ENCODE measurements at regions not wholly inside any gene's neighbourhood (a gene's known extent, or its start where the extent isn't known, plus 50 kb on each side); places are given as distances from the start of the nearest gene placed in this dataset.

GRCh38 chr19:33982706-33983105, 186.0 kb downstream of the KCTD15 start:
- POLR2A ChIA-PET = no interaction called here
- no peak for TF ChIP-seq CTCF (IDR thresholded peaks at IDR 0.05; ENCODE audit: control extremely low read depth, extremely low read depth, low read depth, missing control alignments)
- no peak for DNase-seq (ENCODE audit: extremely low spot score)
- CTCF ChIA-PET = no interaction called here

- ChIA-PET POLR2A (no interaction called here), CTCF (interaction anchor here (1.0 kb wide), 1 partner anchor 17 kb away, joined by 3 read pairs; no protein-coding TSS in a partner anchor)
- TF ChIP-seq CTCF (IDR thresholded peaks at IDR 0.05; ENCODE audit: control extremely low read depth, extremely low read depth, low read depth, missing control alignments) = no peak
- no peak for DNase-seq (ENCODE audit: extremely low spot score)
Observed at GRCh38 chr19:33988601-33989000, 183.7 kb upstream of the LSM14A start.

GRCh38 chr19:33997690-33998089, 174.6 kb upstream of the LSM14A start:
- POLR2A ChIA-PET = no interaction called here
- CTCF ChIA-PET = interaction anchor here (0.9 to 1.5 kb wide), 5 partner anchors 11 to 219 kb away, joined by 3 to 4 read pairs (median 3); no protein-coding TSS in a partner anchor
- no peak for DNase-seq (ENCODE audit: extremely low spot score)
- no peak for TF ChIP-seq CTCF (IDR thresholded peaks at IDR 0.05; ENCODE audit: control extremely low read depth, extremely low read depth, low read depth, missing control alignments)

GRCh38 chr19:33998302-33998701, 174.0 kb upstream of the LSM14A start:
- DNase-seq (ENCODE audit: extremely low spot score) = no peak
- POLR2A ChIA-PET = no interaction called here
- TF ChIP-seq CTCF (IDR thresholded peaks at IDR 0.05; ENCODE audit: control extremely low read depth, extremely low read depth, low read depth, missing control alignments) = no peak
- CTCF ChIA-PET = interaction anchor here (0.7 to 1.5 kb wide), 6 partner anchors 11 to 220 kb away, joined by 3 to 4 read pairs (median 3); no protein-coding TSS in a partner anchor

- DNase-seq (ENCODE audit: extremely low spot score) = no peak
- ChIA-PET CTCF (interaction anchor here (0.7 to 1.5 kb wide), 5 partner anchors 10 to 221 kb away, joined by 3 to 4 read pairs (median 3); no protein-coding TSS in a partner anchor), POLR2A (no interaction called here)
- TF ChIP-seq CTCF (IDR thresholded peaks at IDR 0.05; ENCODE audit: control extremely low read depth, extremely low read depth, low read depth, missing control alignments) = no peak
Observed at GRCh38 chr19:33998739-33999345, 173.5 kb upstream of the LSM14A start.

- TF ChIP-seq CTCF (IDR thresholded peaks at IDR 0.05; ENCODE audit: control extremely low read depth, extremely low read depth, low read depth, missing control alignments) = no peak
- POLR2A ChIA-PET = no interaction called here
- no peak for DNase-seq (ENCODE audit: extremely low spot score)
- CTCF ChIA-PET = no interaction called here
Observed at GRCh38 chr19:34017024-34017423, 155.3 kb upstream of the LSM14A start.

Measured in GM10248 (cell line).